Mesenchymal stem cell (in vitro differentiated cells and primary cell): ENCODE measurements at regions not wholly inside any gene's neighbourhood (a gene's known extent, or its start where the extent isn't known, plus 50 kb on each side); places are given as distances from the start of the nearest gene placed in this dataset.

ENCODE experiments used
- DNase-seq: peaks from one replicate; pipeline ENCODE4 v3.0.0-alpha.2; 2013
- H2AFZ ChIP-seq: one replicate; pipeline ENCODE4 v1.6.1; 2013; ENCODE audit warnings: low read depth, mild to moderate bottlenecking, control low read depth, inconsistent platforms, low read length, moderate library complexity
- H2AK5ac ChIP-seq: 2 replicates; pipeline ENCODE4 v1.6.1; 2013; ENCODE audit warnings: low read length, moderate library complexity, mild to moderate bottlenecking, inconsistent platforms; ENCODE audit not compliant: severe bottlenecking
- H2BK120ac ChIP-seq: one replicate; pipeline ENCODE4 v1.6.1; 2013; ENCODE audit warnings: low read depth, mild to moderate bottlenecking, inconsistent platforms, low read length, moderate library complexity
- H2BK12ac ChIP-seq, 2 experiments: one replicate each; pipeline ENCODE4 v1.6.1; 2013; ENCODE audit warnings: inconsistent platforms in 2 of 2, low read length in 2 of 2, mild to moderate bottlenecking in 2 of 2, moderate library complexity in 2 of 2, control low read depth in 1 of 2
- H2BK15ac ChIP-seq: one replicate; pipeline ENCODE4 v1.6.1; 2013; ENCODE audit warnings: mild to moderate bottlenecking, low read depth, inconsistent platforms; ENCODE audit not compliant: poor library complexity, severe bottlenecking
- H2BK5ac ChIP-seq: 2 replicates; pipeline ENCODE4 v1.6.1; 2013; ENCODE audit warnings: low read depth, mild to moderate bottlenecking, low read length, control low read depth, inconsistent platforms; ENCODE audit not compliant: poor library complexity, severe bottlenecking
- H3K14ac ChIP-seq, 2 experiments: one replicate each; pipeline ENCODE4 v1.6.1; 2013; ENCODE audit warnings: inconsistent platforms in 2 of 2, low read length in 2 of 2, control low read depth in 1 of 2, mild to moderate bottlenecking in 1 of 2, moderate library complexity in 1 of 2
- H3K18ac ChIP-seq, 2 experiments: one replicate each; pipeline ENCODE4 v1.6.1; 2013; ENCODE audit warnings: inconsistent platforms in 2 of 2, low read length in 2 of 2, control low read depth in 1 of 2, low read depth in 1 of 2, mild to moderate bottlenecking in 1 of 2
- H3K23ac ChIP-seq, 2 experiments: one replicate each; pipeline ENCODE4 v1.6.1; 2013; ENCODE audit warnings: inconsistent platforms in 2 of 2, low read length in 2 of 2, mild to moderate bottlenecking in 2 of 2, moderate library complexity in 2 of 2, control low read depth in 1 of 2
- H3K27ac ChIP-seq: 2 replicates; pipeline ENCODE4 v1.5.1; 2013; ENCODE audit warnings: mild to moderate bottlenecking, moderate library complexity, low read length, control low read depth, inconsistent platforms; ENCODE audit not compliant: poor library complexity, severe bottlenecking
- H3K27me3 ChIP-seq, 2 experiments: 2 replicates each; pipeline versions ENCODE4 v1.6.1 to v1.7.0; 2013; ENCODE audit warnings: low read length in 2 of 2, mild to moderate bottlenecking in 2 of 2, moderate library complexity in 2 of 2, control low read depth in 1 of 2, inconsistent platforms in 1 of 2; ENCODE audit not compliant: control insufficient read depth in 1 of 2, insufficient read depth in 1 of 2
- H3K36me3 ChIP-seq, 2 experiments: 2 replicates each; pipeline versions ENCODE4 v1.6.1 to v1.7.0; 2013; ENCODE audit warnings: low read length in 2 of 2, control low read depth in 1 of 2, inconsistent platforms in 1 of 2, low read depth in 1 of 2, mild to moderate bottlenecking in 1 of 2; ENCODE audit not compliant: insufficient read depth in 2 of 2, control insufficient read depth in 1 of 2
- H3K4ac ChIP-seq, 2 experiments: one replicate each; pipeline ENCODE4 v1.6.1; 2013; ENCODE audit warnings: inconsistent platforms in 2 of 2, low read length in 2 of 2, mild to moderate bottlenecking in 2 of 2, moderate library complexity in 2 of 2, control low read depth in 1 of 2, low read depth in 1 of 2
- H3K4me1 ChIP-seq: 2 replicates; pipeline ENCODE4 v1.6.1; 2013; ENCODE audit warnings: low read depth, low read length, control low read depth; ENCODE audit not compliant: control insufficient read depth, insufficient read depth
- H3K4me2 ChIP-seq: 2 replicates; pipeline ENCODE4 v1.6.1; 2013; ENCODE audit warnings: low read length, mild to moderate bottlenecking, inconsistent platforms; ENCODE audit not compliant: poor library complexity, severe bottlenecking
- H3K4me3 ChIP-seq, 2 experiments: 2 replicates each; pipeline versions ENCODE4 v1.5.1 to v1.7.0; 2013; ENCODE audit warnings: low read length in 2 of 2, mild to moderate bottlenecking in 2 of 2, control low read depth in 1 of 2, low read depth in 1 of 2; ENCODE audit not compliant: insufficient read depth in 1 of 2
- H3K79me1 ChIP-seq: replicated peaks from 2 replicates; pipeline ENCODE4 v1.6.1; 2013; ENCODE audit warnings: mild to moderate bottlenecking, control low read depth, low read length, inconsistent platforms; ENCODE audit not compliant: poor library complexity, severe bottlenecking
- H3K9ac ChIP-seq: 2 replicates; pipeline ENCODE4 v1.7.0; 2013; ENCODE audit warnings: mild to moderate bottlenecking, low read length, moderate library complexity
- H3K9me3 ChIP-seq: 2 replicates; pipeline ENCODE4 v1.7.0; 2013; ENCODE audit warnings: mild to moderate bottlenecking, low read length; ENCODE audit not compliant: control insufficient read depth
- H4K8ac ChIP-seq: one replicate; pipeline ENCODE4 v1.6.1; 2013; ENCODE audit warnings: inconsistent platforms, mild to moderate bottlenecking, low read length, moderate library complexity
- H4K91ac ChIP-seq: one replicate; pipeline ENCODE4 v1.6.1; 2013; ENCODE audit warnings: mild to moderate bottlenecking, low read length, inconsistent platforms
- WGBS: methylation state at CpG from one replicate; pipeline ENCODE4 v1.1.7; 2013; ENCODE audit warnings: mixed read lengths; 5-methylcytosine and 5-hydroxymethylcytosine counted together

- WGBS = 89% methylated on average over 3 of the region's 3 CpGs
- Histone ChIP-seq H3K9ac (no peak overlapping the region), H2AK5ac (no peak overlapping the region), H3K4me1 (no peaks in the 10 kb centered on the region), H3K4me2 (no peak overlapping the region), H3K4ac (no peak overlapping the region), H3K23ac (no peak overlapping the region), H3K9me3 (no peaks in the 10 kb centered on the region), H2BK12ac (no peak overlapping the region), H3K79me1 (no peaks in the 10 kb centered on the region), H2BK5ac (no peak overlapping the region), H3K27me3 (peaks cover 0 to 5% of the 10 kb centered on the region in 2 experiments), H3K36me3 (no peaks in the 10 kb centered on the region), H4K91ac (no peak overlapping the region), H3K27ac (no peak overlapping the region), H3K14ac (no peak overlapping the region), H2AFZ (no peak overlapping the region), H4K8ac (no peak overlapping the region), H2BK15ac (no peak overlapping the region), H2BK120ac (no peak overlapping the region), H3K4me3 (no peak overlapping the region), H3K18ac (no peak overlapping the region)
- DNase-seq = no peak
These were observed 445.7 kb downstream of the TOX3 start for GRCh38 chr16:52101246-52101645.

GRCh38 chr16:52099382-52099781, 447.6 kb downstream of the TOX3 start:
- no peaks in the 10 kb centered on the region for H3K4me1 ChIP-seq
- DNase-seq = no peak
- no peak overlapping the region for H3K27ac ChIP-seq
- no peaks in the 10 kb centered on the region for H3K36me3 ChIP-seq
- no peak overlapping the region for H4K91ac ChIP-seq
- no peak overlapping the region for H2AK5ac ChIP-seq
- no peak overlapping the region for H2BK15ac ChIP-seq
- H2AFZ ChIP-seq = no peak overlapping the region
- peaks cover 0 to 5% of the 10 kb centered on the region in 2 experiments for H3K27me3 ChIP-seq
- H3K14ac ChIP-seq = no peak overlapping the region
- H3K79me1 ChIP-seq = no peaks in the 10 kb centered on the region
- no peak overlapping the region for H2BK5ac ChIP-seq
- no peak overlapping the region for H3K4me2 ChIP-seq
- no peak overlapping the region for H3K4ac ChIP-seq
- WGBS = 20% methylated on average over 1 of the region's 2 CpGs
- no peak overlapping the region for H3K23ac ChIP-seq
- no peak overlapping the region for H3K4me3 ChIP-seq
- H2BK12ac ChIP-seq = no peak overlapping the region
- no peak overlapping the region for H3K9ac ChIP-seq
- no peak overlapping the region for H4K8ac ChIP-seq
- no peaks in the 10 kb centered on the region for H3K9me3 ChIP-seq
- H2BK120ac ChIP-seq = no peak overlapping the region
- H3K18ac ChIP-seq = no peak overlapping the region

GRCh38 chr16:52095471-52095870, 451.5 kb downstream of the TOX3 start:
- Histone ChIP-seq H4K8ac (no peak overlapping the region), H2BK120ac (no peak overlapping the region), H2AK5ac (no peak overlapping the region), H2BK5ac (no peak overlapping the region), H3K14ac (no peak overlapping the region), H3K27ac (no peak overlapping the region), H3K79me1 (no peaks in the 10 kb centered on the region), H3K4ac (no peak overlapping the region), H3K4me1 (no peaks in the 10 kb centered on the region), H2BK15ac (no peak overlapping the region), H3K9ac (no peak overlapping the region), H3K18ac (no peak overlapping the region), H3K36me3 (no peaks in the 10 kb centered on the region), H3K4me2 (no peak overlapping the region), H3K23ac (no peak overlapping the region), H3K9me3 (no peaks in the 10 kb centered on the region), H3K27me3 (peaks cover 0 to 5% of the 10 kb centered on the region in 2 experiments), H2AFZ (no peak overlapping the region), H2BK12ac (no peak overlapping the region), H4K91ac (no peak overlapping the region), H3K4me3 (no peak overlapping the region)
- WGBS = 80% methylated on average over 3 of the region's 3 CpGs
- no peak for DNase-seq

GRCh38 chr16:52092126-52092525, 454.8 kb downstream of the TOX3 start:
- no peak for DNase-seq
- H4K8ac ChIP-seq = no peak overlapping the region
- no peak overlapping the region for H3K9ac ChIP-seq
- no peak overlapping the region for H2BK5ac ChIP-seq
- H3K27ac ChIP-seq = no peak overlapping the region
- no peak overlapping the region for H4K91ac ChIP-seq
- H2BK120ac ChIP-seq = no peak overlapping the region
- no peak overlapping the region for H3K4me3 ChIP-seq
- H3K14ac ChIP-seq = no peak overlapping the region
- H3K4me1 ChIP-seq = no peaks in the 10 kb centered on the region
- H3K36me3 ChIP-seq = no peaks in the 10 kb centered on the region
- H3K9me3 ChIP-seq = no peaks in the 10 kb centered on the region
- no peak overlapping the region for H3K23ac ChIP-seq
- no peak overlapping the region for H2BK12ac ChIP-seq
- no peak overlapping the region for H3K18ac ChIP-seq
- H3K4ac ChIP-seq = no peak overlapping the region
- WGBS = no CpG with 5 or more reads among the region's 3 CpGs
- H3K27me3 ChIP-seq = peaks cover 0 to 5% of the 10 kb centered on the region in 2 experiments
- no peak overlapping the region for H2AFZ ChIP-seq
- H2BK15ac ChIP-seq = no peak overlapping the region
- H2AK5ac ChIP-seq = no peak overlapping the region
- H3K79me1 ChIP-seq = no peaks in the 10 kb centered on the region
- H3K4me2 ChIP-seq = no peak overlapping the region
